NCI-H2029 treated with DMSO at 0.1 percent for 48 hours (cell line): ENCODE measurements at regions not wholly inside any gene's neighbourhood (a gene's known extent, or its start where the extent isn't known, plus 50 kb on each side); places are given as distances from the start of the nearest gene placed in this dataset.

Experiments
- DNase-seq: peaks from one replicate; lab custom pipeline; 2025; lab: John Stamatoyannopoulos, UW

- no peak for DNase-seq
These were observed 783.6 kb downstream of the DCDC2C start for GRCh38 chr2:4486971-4487370.

- DNase-seq = no peak
These were observed 796.1 kb downstream of the DCDC2C start for GRCh38 chr2:4499316-4500030.

GRCh38 chr2:4501525-4501924 lies 798.1 kb downstream of the DCDC2C start:
- DNase-seq = no peak

- DNase-seq = no peak
These were observed 799.0 kb downstream of the DCDC2C start for GRCh38 chr2:4502230-4502843.

- DNase-seq = peak; percentile 44
These were observed 804.3 kb downstream of the DCDC2C start for GRCh38 chr2:4507661-4508060.

GRCh38 chr2:4515871-4516761 lies 812.7 kb downstream of the DCDC2C start:
- no peak for DNase-seq

- no peak for DNase-seq
These were observed 815.2 kb downstream of the DCDC2C start for GRCh38 chr2:4518596-4518995.

- no peak for DNase-seq
These were observed 819.4 kb downstream of the DCDC2C start for GRCh38 chr2:4522498-4523421.

GRCh38 chr2:4527416-4527815 lies 824.0 kb downstream of the DCDC2C start:
- DNase-seq = no peak

- no peak for DNase-seq
These were observed 824.9 kb downstream of the DCDC2C start for GRCh38 chr2:4528246-4528645.

GRCh38 chr2:4528773-4529172 lies 825.4 kb downstream of the DCDC2C start:
- DNase-seq = no peak

- DNase-seq = no peak
These were observed 826.4 kb downstream of the DCDC2C start for GRCh38 chr2:4529738-4530137.

- DNase-seq = no peak
These were observed 826.9 kb downstream of the DCDC2C start for GRCh38 chr2:4530231-4530630.

- no peak for DNase-seq
These were observed 830.4 kb downstream of the DCDC2C start for GRCh38 chr2:4533806-4534205.

GRCh38 chr2:4539121-4539520 lies 835.7 kb downstream of the DCDC2C start:
- DNase-seq = no peak

- no peak for DNase-seq
These were observed 846.4 kb downstream of the DCDC2C start for GRCh38 chr2:4549666-4550210.

- no peak for DNase-seq
These were observed 848.5 kb downstream of the DCDC2C start for GRCh38 chr2:4551691-4552474.

- no peak for DNase-seq
These were observed 849.9 kb downstream of the DCDC2C start for GRCh38 chr2:4553241-4553640.

- DNase-seq = no peak
These were observed 852.9 kb downstream of the DCDC2C start for GRCh38 chr2:4556135-4556896.

GRCh38 chr2:4561196-4561595 lies 857.8 kb downstream of the DCDC2C start:
- DNase-seq = no peak
